ENCODE measurements at regions not wholly inside any gene's neighbourhood (a gene's known extent, or its start where the extent isn't known, plus 50 kb on each side); places are given as distances from the start of the nearest gene placed in this dataset.

GRCh38 chr11:110988671-110989070, 256.9 kb upstream of the POU2AF2 start:
- peaks cover 30% of the 10 kb centered on the region for H3K4me1 Mint-ChIP-seq

DNA sequence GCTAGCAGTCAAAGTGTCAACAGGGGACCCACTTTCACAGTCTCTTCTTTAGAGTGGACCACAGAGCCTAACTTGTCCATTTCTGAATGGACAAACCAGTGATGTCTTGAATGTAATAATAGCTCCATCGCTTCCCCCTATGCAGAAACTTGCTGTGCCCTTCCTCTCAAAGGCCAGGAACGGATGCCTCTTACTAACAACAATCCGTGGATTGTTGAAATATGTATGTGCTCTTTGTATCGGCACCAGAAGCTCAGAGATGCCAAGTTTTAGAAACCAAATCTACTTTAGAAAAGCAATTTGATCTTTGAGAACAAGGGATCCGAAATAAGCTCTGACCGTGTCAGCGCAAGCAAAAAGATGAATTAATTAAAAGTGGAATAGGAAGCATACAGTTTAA, 259.5 kb upstream of the POU2AF2 start:
- H3K27ac ChIP-seq = no peak overlapping the region
- no peak overlapping the region for H3K4me2 ChIP-seq
- no peak overlapping the region for H3K4me3 Mint-ChIP-seq
- no peaks in the 10 kb centered on the region for H3K9me3 ChIP-seq (ENCODE audit: low read depth)
- H3K4me1 Mint-ChIP-seq = peaks cover 8% of the 10 kb centered on the region
- no peaks in the 10 kb centered on the region for H3K36me3 ChIP-seq
- H3K9me3 Mint-ChIP-seq = no peaks in the 10 kb centered on the region
- TF ChIP-seq EZH2 (IDR thresholded peaks at IDR 0.05) (no peak), EZH2phosphoT487 (IDR thresholded peaks at IDR 0.05) (no peak), CTCF (IDR thresholded peaks at IDR 0.05) (no peak)
- H3K27me3 ChIP-seq = no peaks in the 10 kb centered on the region
- no peak for DNase-seq (ENCODE audit: low spot score)
- H3K4me1 ChIP-seq = no peaks in the 10 kb centered on the region
- H3K79me2 ChIP-seq (ENCODE audit: low read depth) = no peaks in the 10 kb centered on the region
- no peaks in the 10 kb centered on the region for H3K27me3 Mint-ChIP-seq (ENCODE audit: insufficient read depth, low read depth)
- H3K27ac Mint-ChIP-seq = no peak overlapping the region
- no peaks in the 10 kb centered on the region for H3F3A ChIP-seq (ENCODE audit: low read depth)
- no peaks in the 10 kb centered on the region for H3K36me3 Mint-ChIP-seq
- no peak overlapping the region for H3K9ac ChIP-seq
- H2AFZ ChIP-seq (replicated peaks) = no peak overlapping the region
- H3K4me3 ChIP-seq = no peak overlapping the region
- no peaks in the 10 kb centered on the region for H4K20me1 ChIP-seq (ENCODE audit: low read depth)

More at GRCh38 chr11:110988671-110989070, 256.9 kb upstream of the POU2AF2 start:
- Histone ChIP-seq H2AFZ (replicated peaks) (no peak overlapping the region), H3K4me2 (no peak overlapping the region), H3K4me1 (no peaks in the 10 kb centered on the region), H4K20me1 (ENCODE audit: low read depth) (no peaks in the 10 kb centered on the region), H3K27ac (no peak overlapping the region), H3K9ac (no peak overlapping the region), H3K27me3 (no peaks in the 10 kb centered on the region), H3K79me2 (ENCODE audit: low read depth) (no peaks in the 10 kb centered on the region), H3F3A (ENCODE audit: low read depth) (no peaks in the 10 kb centered on the region), H3K4me3 (no peak overlapping the region), H3K36me3 (no peaks in the 10 kb centered on the region), H3K9me3 (ENCODE audit: low read depth) (no peaks in the 10 kb centered on the region)
- Mint-ChIP-seq H3K27me3 (ENCODE audit: insufficient read depth, low read depth) (no peaks in the 10 kb centered on the region), H3K4me3 (no peak overlapping the region), H3K36me3 (no peaks in the 10 kb centered on the region), H3K27ac (no peak overlapping the region), H3K9me3 (no peaks in the 10 kb centered on the region)
- DNase-seq (ENCODE audit: low spot score) = no peak
- TF ChIP-seq EZH2 (IDR thresholded peaks at IDR 0.05) (no peak), EZH2phosphoT487 (IDR thresholded peaks at IDR 0.05) (no peak), CTCF (IDR thresholded peaks at IDR 0.05) (no peak)

- no peaks in the 10 kb centered on the region for H3K36me3 ChIP-seq
- no peaks in the 10 kb centered on the region for H3K27me3 ChIP-seq
- H3K4me1 ChIP-seq = no peaks in the 10 kb centered on the region
- H4K20me1 ChIP-seq (ENCODE audit: low read depth) = no peaks in the 10 kb centered on the region
- H3K27me3 Mint-ChIP-seq (ENCODE audit: insufficient read depth, low read depth) = no peaks in the 10 kb centered on the region
- no peaks in the 10 kb centered on the region for H3F3A ChIP-seq (ENCODE audit: low read depth)
- no peaks in the 10 kb centered on the region for H3K79me2 ChIP-seq (ENCODE audit: low read depth)
- H3K4me2 ChIP-seq = no peak overlapping the region
- H3K27ac Mint-ChIP-seq = no peak overlapping the region
- H3K9me3 ChIP-seq (ENCODE audit: low read depth) = no peaks in the 10 kb centered on the region
- no peaks in the 10 kb centered on the region for H3K36me3 Mint-ChIP-seq
- no peak overlapping the region for H3K27ac ChIP-seq
- H3K9me3 Mint-ChIP-seq = no peaks in the 10 kb centered on the region
- no peak overlapping the region for H3K9ac ChIP-seq
- H3K4me3 ChIP-seq = no peak overlapping the region
- no peak for DNase-seq (ENCODE audit: low spot score)
- no peak overlapping the region for H2AFZ ChIP-seq (replicated peaks)
- no peak overlapping the region for H3K4me3 Mint-ChIP-seq
- peaks cover 8% of the 10 kb centered on the region for H3K4me1 Mint-ChIP-seq
- no peak for TF ChIP-seq EZH2phosphoT487 (IDR thresholded peaks at IDR 0.05)
- TF ChIP-seq EZH2 (IDR thresholded peaks at IDR 0.05) = no peak
- no peak for TF ChIP-seq CTCF (IDR thresholded peaks at IDR 0.05)
These were observed 260.0 kb upstream of the POU2AF2 start for GRCh38 chr11:110985547-110985946.
